GM21619 (cell line): ENCODE measurements at regions not wholly inside any gene's neighbourhood (a gene's known extent, or its start where the extent isn't known, plus 50 kb on each side); places are given as distances from the start of the nearest gene placed in this dataset.
"Not testable (repeated sequence)": the region's sequence is repeated elsewhere in the genome, so short reads cannot be mapped to it uniquely, and the experiment has no call there.

ENCODE experiments used
- ATAC-seq: cut with Tn5 transposase; IDR thresholded peaks from one replicate; pipeline ENCODE4 v1.9.1; 2021; ENCODE audit not compliant: unreplicated experiment

- no peak for ATAC-seq
Observed at GRCh38 chr14:34180869-34181268, 230.0 kb upstream of the EGLN3 start.

- no peak for ATAC-seq
Observed at GRCh38 chr14:34180434-34180833, 229.6 kb upstream of the EGLN3 start.

GRCh38 chr14:34179727-34180126, 228.9 kb upstream of the EGLN3 start:
- ATAC-seq: no peak

- no peak for ATAC-seq
Observed at GRCh38 chr14:34177466-34177865, 226.6 kb upstream of the EGLN3 start.

GRCh38 chr14:34175574-34175973, 224.7 kb upstream of the EGLN3 start:
- peak; percentile 69 for ATAC-seq

- ATAC-seq: no peak
Observed at GRCh38 chr14:34174973-34175372, 224.1 kb upstream of the EGLN3 start.

GRCh38 chr14:34173916-34174315, 223.0 kb upstream of the EGLN3 start:
- ATAC-seq: no peak

GRCh38 chr14:34172550-34173368, 221.9 kb upstream of the EGLN3 start:
- ATAC-seq: no peak

- no peak for ATAC-seq
Observed at GRCh38 chr14:34172173-34172451, 221.2 kb upstream of the EGLN3 start.

GRCh38 chr14:34171431-34172172, 220.7 kb upstream of the EGLN3 start:
- ATAC-seq: no peak

- ATAC-seq: no peak
Observed at GRCh38 chr14:34170882-34171281, 220.0 kb upstream of the EGLN3 start.

GRCh38 chr14:34169561-34169960, 218.7 kb upstream of the EGLN3 start:
- no peak for ATAC-seq

- no peak for ATAC-seq
Observed at GRCh38 chr14:34168656-34169055, 217.8 kb upstream of the EGLN3 start.

- ATAC-seq: no peak
Observed at GRCh38 chr14:34165847-34166350, 215.0 kb upstream of the EGLN3 start.

- no peak for ATAC-seq
Observed at GRCh38 chr14:34164162-34164864, 213.4 kb upstream of the EGLN3 start.

- ATAC-seq: no peak
Observed at GRCh38 chr14:34161351-34162082, 210.6 kb upstream of the EGLN3 start.

- no peak for ATAC-seq
Observed at GRCh38 chr14:34160619-34161018, 209.7 kb upstream of the EGLN3 start.

GRCh38 chr14:34157651-34158050, 206.8 kb upstream of the EGLN3 start:
- ATAC-seq: no peak

GRCh38 chr14:34147461-34147860, 196.6 kb upstream of the EGLN3 start:
- no peak for ATAC-seq

- ATAC-seq: not testable (repeated sequence)
Observed at GRCh38 chr14:34140127-34140526, 189.3 kb upstream of the EGLN3 start.
